Activated CD4-positive, alpha-beta T cell treated with anti-CD3 and anti-CD28 coated beads, Interleukin-2, amount 50 U/mL, for 24 hours (primary cell): ENCODE measurements at regions not wholly inside any gene's neighbourhood (a gene's known extent, or its start where the extent isn't known, plus 50 kb on each side); places are given as distances from the start of the nearest gene placed in this dataset.

ENCODE experiments used
- DNase-seq, 2 donors: peaks; one replicate each; pipeline ENCODE4 v3.0.0-alpha.2; 2020; ENCODE audit warnings: low read depth in 1 of 2, low spot score in 1 of 2

GRCh38 chr6:2505624-2506023 lies 245.1 kb downstream of the MYLK4 start:
- DNase-seq = no peak

- DNase-seq = no peak
These were observed 246.1 kb downstream of the MYLK4 start for GRCh38 chr6:2504495-2505064.

- no peak for DNase-seq
These were observed 246.8 kb downstream of the MYLK4 start for GRCh38 chr6:2503816-2504494.

GRCh38 chr6:2502998-2503674 lies 247.6 kb downstream of the MYLK4 start:
- DNase-seq = no peak

DNA sequence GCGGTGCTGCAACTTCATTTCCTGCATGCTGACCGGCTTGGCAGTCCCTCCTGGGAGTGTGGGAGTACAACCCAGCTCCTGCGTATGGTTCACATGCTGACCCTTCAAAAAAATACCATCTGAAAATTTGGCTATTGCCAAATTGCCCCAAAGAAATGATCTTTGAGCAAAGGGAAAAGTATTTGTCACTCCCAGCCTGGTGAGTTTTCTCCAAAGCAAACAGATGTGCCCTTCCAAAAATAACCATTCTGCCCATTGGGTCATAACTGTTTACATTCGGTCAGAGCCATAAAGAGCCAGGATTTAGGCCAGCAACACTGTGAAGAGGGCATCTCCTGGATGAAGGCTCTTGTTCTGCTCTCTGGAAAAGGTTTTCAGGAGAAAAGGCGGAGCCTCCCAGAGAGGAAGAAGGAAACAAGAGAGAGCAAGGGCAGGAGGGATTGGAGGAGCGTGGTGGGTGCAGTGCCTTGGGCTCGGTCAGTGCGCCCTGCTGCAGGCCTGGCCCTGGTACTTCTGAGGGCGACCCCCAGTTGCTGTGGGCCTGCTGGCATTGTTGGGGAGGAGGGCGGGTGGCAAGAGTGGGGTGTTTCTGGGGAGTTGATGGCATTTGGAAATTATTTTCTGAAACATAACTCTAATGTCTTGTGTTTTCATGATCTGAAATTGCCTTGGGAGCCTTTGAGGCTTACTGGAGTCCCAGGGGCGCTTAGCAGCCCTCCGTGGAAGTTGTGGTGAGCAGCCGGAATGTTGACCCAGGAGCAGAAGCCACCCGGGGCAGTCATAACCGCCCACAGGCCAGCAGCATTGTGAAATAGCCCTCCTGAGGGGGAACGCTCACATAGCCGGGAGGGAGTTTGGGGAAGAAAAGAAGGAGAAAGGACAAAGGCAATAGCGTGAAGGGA lies 248.4 kb downstream of the MYLK4 start:
- no peak for DNase-seq

- no peak for DNase-seq
These were observed 252.6 kb downstream of the MYLK4 start for GRCh38 chr6:2497922-2498623.

DNA sequence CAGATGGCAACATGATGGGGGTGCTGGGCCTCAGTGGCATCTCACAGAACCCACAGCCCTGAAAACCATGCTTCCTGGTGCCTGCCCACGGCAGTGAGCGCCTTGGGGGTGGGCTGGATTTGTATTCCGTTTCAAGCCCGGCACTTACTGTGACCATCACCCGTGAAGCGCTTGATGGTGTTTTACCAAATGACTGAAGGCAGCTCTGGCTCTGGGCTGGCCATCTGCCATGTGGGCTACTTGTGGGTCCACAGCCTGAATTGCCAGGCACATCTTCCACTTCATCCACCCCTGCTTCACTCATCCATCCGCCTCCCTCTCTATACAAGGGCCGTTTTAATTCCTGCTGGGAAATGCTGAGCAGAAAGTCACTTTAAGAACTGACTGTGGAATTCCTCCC lies 250.9 kb upstream of the GMDS start:
- DNase-seq = no peak

GRCh38 chr6:2492686-2493523 lies 247.5 kb upstream of the GMDS start:
- no peak for DNase-seq

DNA sequence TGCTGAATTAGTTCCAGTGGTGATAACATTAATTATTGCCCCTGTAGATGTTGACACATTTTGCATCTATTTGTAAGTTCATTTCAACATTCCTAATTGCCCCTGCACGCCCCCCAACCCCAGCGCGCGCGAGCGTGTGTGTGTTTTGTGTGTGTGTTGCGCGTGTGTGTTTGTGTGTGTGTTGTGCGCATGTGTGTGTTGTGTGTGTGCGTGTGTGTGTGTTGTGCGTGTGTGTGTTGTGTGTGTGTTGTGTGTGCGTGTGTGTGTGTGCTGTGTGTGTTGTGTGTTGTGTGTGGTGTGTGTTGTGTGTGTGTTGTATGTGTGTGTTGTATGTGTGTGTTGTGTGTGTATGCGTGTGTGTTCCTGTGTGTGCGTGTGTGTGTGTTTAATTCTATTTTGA lies 245.7 kb upstream of the GMDS start:
- DNase-seq = no peak

GRCh38 chr6:2488578-2488977 lies 243.2 kb upstream of the GMDS start:
- DNase-seq = no peak

- no peak for DNase-seq
These were observed 239.7 kb upstream of the GMDS start for GRCh38 chr6:2485116-2485515.

GRCh38 chr6:2482773-2483172 lies 237.4 kb upstream of the GMDS start:
- no peak for DNase-seq

GRCh38 chr6:2481307-2481706 lies 235.9 kb upstream of the GMDS start:
- no peak for DNase-seq

DNA sequence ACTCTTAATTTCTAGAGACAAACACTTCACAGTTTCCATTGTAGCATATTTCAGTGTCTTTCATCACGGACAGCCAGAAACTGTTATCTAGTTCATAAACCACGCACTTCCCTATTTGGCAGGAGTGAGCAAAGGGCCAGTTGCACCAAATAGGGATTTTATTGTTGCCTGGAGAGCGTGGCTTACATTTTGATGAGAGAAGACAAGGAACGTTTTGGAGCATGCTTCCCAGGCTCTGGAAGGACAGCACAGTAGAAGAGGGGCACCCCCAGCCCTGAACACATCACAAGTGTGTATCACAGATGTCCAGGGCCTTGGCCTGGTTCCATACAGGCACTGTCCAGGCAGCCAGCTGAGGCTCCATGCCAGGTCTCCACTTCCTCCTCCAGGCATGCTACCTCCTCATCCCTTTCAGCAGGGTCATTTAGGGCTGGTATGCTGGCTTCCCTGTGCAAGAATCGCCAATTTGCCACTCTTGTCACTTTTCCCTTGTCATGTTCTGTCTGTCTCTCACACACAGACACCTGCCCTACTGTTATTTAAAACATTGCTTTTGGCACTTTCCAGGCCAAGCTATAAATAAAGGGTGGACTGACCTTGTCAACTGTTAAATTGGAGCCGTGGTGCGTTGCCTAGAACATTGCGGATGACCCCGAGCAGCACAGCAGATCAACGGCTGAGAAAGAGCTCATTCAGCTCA lies 235.0 kb upstream of the GMDS start:
- no peak for DNase-seq

DNA sequence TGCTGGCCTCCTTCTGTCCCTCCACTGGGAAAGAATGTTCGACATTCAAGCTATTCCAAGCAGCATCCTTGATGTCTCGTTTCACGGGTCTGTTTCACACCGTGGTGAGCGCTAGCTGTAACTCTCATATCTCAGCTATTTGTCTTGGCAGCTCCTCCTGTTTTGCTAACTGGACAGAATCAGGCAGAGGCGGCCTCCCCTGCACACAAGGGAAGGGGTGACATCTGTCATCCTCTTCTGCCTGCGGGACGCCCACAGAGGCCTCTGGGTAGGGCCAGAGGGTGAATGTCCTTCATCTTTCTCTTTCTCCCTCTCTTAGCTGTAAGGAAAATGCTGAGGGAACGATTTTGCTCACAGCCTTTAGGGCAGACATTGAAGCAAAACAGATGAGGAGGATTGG lies 232.8 kb upstream of the GMDS start:
- no peak for DNase-seq

GRCh38 chr6:2477666-2478065 lies 232.3 kb upstream of the GMDS start:
- no peak for DNase-seq

DNA sequence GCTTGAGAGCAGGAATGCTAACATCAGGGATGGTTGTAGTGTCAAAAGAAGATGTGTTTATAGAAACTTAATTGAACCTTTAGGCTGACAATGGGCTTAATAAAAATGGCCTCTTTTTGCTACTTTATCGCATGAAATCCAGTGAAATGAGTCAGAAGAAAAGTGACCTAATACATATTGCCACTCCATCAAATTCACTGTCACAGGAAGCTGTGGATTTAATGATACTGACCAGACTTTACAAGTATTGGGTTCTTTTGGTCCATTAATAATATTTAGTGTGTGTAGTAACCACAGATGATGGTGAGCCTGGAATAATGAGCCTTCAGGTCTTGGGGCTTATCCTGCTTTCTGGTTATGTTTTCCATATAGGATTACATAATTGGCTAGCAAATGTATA lies 231.8 kb upstream of the GMDS start:
- DNase-seq = no peak

DNA sequence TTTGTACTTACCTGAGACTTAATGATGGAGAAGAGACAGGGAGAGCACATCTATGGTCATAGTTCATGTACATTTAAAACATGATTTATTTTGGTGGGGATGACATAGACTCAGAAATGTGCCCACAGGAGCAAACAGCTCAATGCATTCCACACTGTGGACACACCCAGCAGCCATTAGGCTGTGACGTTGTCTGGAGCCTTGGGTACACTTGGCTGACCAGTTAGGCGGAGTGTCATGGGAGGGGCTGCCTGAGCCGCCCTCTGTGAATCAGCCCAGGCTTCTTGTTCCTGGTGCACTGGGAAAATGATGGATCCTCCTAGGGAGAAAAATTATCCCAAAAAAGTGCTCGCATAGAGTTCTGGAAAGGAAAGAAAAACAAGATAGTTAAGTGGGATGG lies 231.0 kb upstream of the GMDS start:
- DNase-seq = no peak

GRCh38 chr6:2471472-2471871 lies 226.1 kb upstream of the GMDS start:
- no peak for DNase-seq

- DNase-seq = no peak
These were observed 224.0 kb upstream of the GMDS start for GRCh38 chr6:2469428-2469827.
